ENCODE measurements at regions not wholly inside any gene's neighbourhood (a gene's known extent, or its start where the extent isn't known, plus 50 kb on each side); places are given as distances from the start of the nearest gene placed in this dataset.

DNA sequence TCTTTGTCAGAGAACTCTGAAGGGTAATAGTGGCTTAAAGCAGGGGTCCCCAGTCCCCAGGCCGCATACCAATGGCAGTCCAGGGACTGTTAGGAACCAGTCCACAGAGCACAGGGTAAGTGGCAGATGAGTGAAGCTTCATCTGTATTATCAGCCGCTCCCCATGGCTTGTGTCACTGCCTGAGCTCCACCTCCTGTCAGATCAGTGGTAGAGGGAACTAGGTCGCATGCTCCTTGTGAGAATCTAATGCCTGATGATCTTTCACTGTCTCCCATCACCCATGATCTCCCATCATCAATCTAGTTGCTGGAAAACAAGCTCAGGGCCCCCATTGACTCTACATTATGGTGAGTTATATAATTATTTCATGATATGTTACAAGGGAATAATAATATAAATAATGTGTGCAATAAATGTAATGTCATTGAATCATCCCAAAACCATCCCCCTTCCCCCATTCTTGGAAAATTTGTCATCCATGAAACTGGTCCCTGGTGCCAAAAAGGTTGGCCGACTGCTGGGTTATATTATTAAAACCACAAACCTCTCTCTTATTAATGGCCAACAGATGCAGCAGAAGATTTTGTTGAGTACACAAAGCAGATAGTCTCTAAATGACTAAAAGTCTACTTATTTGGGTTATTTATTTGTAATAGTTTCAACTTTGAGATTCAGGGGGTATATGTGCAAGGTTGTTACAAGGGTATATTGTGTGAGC is 782.7 kb downstream of the CDH11 start:
- TF ChIP-seq POLR2A (IDR thresholded peaks at IDR 0.05) = no peak
- no peak for TF ChIP-seq CTCF (IDR thresholded peaks at IDR 0.05)
- H3K27ac ChIP-seq = no peak overlapping the region
- no peaks in the 10 kb centered on the region for H3K27me3 ChIP-seq

GRCh38 chr16:64321881-64322280 is 800.0 kb downstream of the CDH11 start:
- Histone ChIP-seq H3K4me1 (no peaks in the 10 kb centered on the region), H3K4me3 (no peak overlapping the region), H3K36me3 (no peaks in the 10 kb centered on the region), H3K27ac (no peak overlapping the region), H3K27me3 (no peaks in the 10 kb centered on the region), H3K9me3 (no peaks in the 10 kb centered on the region)
- no peak for DNase-seq
- no peak for TF ChIP-seq CTCF (IDR thresholded peaks at IDR 0.05)
- TF ChIP-seq POLR2A (IDR thresholded peaks at IDR 0.05) = no peak

More for the DNA sequence above, 782.7 kb downstream of the CDH11 start:
- no peaks in the 10 kb centered on the region for H3K9me3 ChIP-seq
- H3K4me1 ChIP-seq = no peaks in the 10 kb centered on the region
- no peaks in the 10 kb centered on the region for H3K36me3 ChIP-seq
- no peak overlapping the region for H3K4me3 ChIP-seq
- no peak for DNase-seq

DNA sequence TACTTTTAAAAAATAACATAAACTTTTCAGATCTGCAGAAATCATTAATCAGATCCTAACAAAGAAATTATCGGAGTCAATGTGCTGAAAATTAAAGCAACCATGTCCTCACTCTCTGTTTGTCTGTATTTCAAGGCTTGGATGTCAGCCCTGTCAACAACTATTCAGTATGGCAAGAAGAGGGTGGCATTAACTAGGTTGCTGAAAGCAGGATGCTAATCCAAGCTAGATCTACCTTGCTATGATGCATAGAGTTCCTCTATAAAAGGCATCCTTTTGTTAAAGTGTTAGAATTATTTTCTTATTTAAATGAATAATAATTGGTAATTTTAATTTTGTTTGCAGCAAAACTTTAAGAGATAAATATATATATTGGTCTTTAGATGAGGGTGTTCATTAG is 800.8 kb downstream of the CDH11 start:
- no peak overlapping the region for H3K27ac ChIP-seq
- DNase-seq = no peak
- TF ChIP-seq CTCF (IDR thresholded peaks at IDR 0.05) (no peak), POLR2A (IDR thresholded peaks at IDR 0.05) (no peak)

GRCh38 chr16:64317601-64318000 is 804.3 kb downstream of the CDH11 start:
- no peak overlapping the region for H3K4me3 ChIP-seq
- no peaks in the 10 kb centered on the region for H3K4me1 ChIP-seq
- H3K9me3 ChIP-seq = no peaks in the 10 kb centered on the region
- TF ChIP-seq POLR2A (IDR thresholded peaks at IDR 0.05) = no peak
- TF ChIP-seq CTCF (IDR thresholded peaks at IDR 0.05) = no peak
- no peak overlapping the region for H3K27ac ChIP-seq
- H3K27me3 ChIP-seq = no peaks in the 10 kb centered on the region
- H3K36me3 ChIP-seq = no peaks in the 10 kb centered on the region
- no peak for DNase-seq

More for the DNA sequence above, 800.8 kb downstream of the CDH11 start:
- Histone ChIP-seq H3K4me1 (no peaks in the 10 kb centered on the region), H3K4me3 (no peak overlapping the region), H3K27me3 (no peaks in the 10 kb centered on the region), H3K36me3 (no peaks in the 10 kb centered on the region), H3K9me3 (no peaks in the 10 kb centered on the region)

- H3K4me1 ChIP-seq = no peaks in the 10 kb centered on the region
- H3K36me3 ChIP-seq = no peaks in the 10 kb centered on the region
- TF ChIP-seq CTCF (IDR thresholded peaks at IDR 0.05) (no peak), POLR2A (IDR thresholded peaks at IDR 0.05) (no peak)
- no peak overlapping the region for H3K27ac ChIP-seq
- H3K4me3 ChIP-seq = no peak overlapping the region
- H3K27me3 ChIP-seq = no peaks in the 10 kb centered on the region
- no peaks in the 10 kb centered on the region for H3K9me3 ChIP-seq
- DNase-seq = no peak
Observed at GRCh38 chr16:64313726-64314125, 808.1 kb downstream of the CDH11 start.
